HG02610 (cell line): ENCODE measurements at regions not wholly inside any gene's neighbourhood (a gene's known extent, or its start where the extent isn't known, plus 50 kb on each side); places are given as distances from the start of the nearest gene placed in this dataset.

Source experiments
- ATAC-seq: cut with Tn5 transposase; IDR thresholded peaks from one replicate; pipeline ENCODE4 v1.9.1; 2021; ENCODE audit warnings: mild to moderate bottlenecking, moderate library complexity; ENCODE audit not compliant: unreplicated experiment

DNA sequence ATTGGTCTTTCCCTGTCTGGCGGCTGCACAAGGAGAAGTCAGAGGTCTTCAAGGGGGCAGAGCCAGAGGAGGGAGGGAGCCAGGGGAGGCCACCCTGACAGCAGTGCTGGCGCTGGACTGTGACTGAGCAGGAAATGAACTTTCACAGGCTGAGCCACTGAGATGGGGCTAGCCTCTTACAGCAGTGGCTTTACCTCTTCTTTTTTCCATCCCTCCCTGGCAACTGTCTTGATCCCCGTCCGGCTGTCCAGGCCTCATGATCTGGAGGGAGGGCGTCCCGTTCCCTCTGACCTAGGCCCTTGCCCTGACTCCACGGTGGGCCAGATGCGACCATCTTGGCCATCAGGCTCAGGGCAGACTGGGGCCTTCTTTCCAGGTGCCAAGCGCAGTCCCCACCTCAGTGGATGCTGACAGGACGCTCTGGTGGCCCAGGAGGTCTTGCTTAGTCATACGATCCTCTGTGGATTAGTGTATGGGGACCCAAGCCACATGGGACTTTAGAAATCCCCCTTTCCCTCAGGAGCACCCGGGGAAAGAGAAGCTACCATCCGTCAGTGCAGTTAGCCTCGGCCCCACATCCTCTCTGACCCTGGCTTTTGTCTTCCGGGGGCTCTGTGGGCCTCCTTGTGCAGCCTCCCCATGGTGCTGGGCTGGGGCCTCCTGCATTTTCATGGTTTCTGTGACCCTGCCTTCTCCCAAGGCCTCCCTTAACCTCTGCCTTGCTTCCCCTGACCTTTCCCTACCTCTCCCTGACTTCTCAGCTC is 57.4 kb upstream of the CCDC167 start:
- ATAC-seq: peak; percentile 21

DNA sequence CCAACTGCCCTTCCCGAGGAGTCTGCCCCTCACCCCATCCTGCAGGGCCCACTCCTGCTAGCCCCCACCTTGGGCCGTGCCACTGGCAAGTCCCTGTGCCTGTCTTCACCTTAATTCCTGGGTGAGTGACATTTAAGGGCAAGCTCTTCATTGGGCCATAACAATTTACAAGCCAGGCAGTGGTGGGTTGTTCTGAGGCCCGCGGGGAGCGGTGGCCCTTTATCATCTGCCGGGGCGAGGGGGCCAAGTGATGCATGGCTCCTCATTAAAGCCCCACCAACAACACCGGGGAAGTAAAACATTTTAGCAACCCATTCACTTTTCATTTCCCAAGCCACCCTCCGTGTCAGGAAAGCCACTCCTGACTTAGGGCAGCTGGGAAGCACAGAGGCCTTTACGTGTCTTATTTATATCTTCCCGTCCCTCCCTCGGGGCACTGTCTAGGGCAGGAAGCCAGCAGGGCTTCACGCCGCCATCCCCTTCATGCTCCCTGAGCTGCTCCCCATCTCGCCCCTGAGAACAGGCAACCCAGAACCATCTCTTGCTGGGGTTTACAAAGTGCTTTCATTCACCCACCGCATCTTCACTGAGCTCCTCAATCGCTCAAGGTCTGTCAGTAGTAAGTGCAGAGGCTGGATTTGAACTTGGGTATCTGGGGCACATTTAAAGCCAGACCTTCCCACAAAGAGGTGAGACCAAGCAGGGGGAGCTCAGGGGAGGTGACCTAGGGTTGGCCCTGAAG is 55.5 kb upstream of the CCDC167 start:
- peak; percentile 4 for ATAC-seq

- no peak for ATAC-seq
Observed at GRCh38 chr6:37554480-37554819, 54.8 kb upstream of the CCDC167 start.

- no peak for ATAC-seq
Observed at GRCh38 chr6:37552267-37552666, 52.6 kb upstream of the CCDC167 start.

DNA sequence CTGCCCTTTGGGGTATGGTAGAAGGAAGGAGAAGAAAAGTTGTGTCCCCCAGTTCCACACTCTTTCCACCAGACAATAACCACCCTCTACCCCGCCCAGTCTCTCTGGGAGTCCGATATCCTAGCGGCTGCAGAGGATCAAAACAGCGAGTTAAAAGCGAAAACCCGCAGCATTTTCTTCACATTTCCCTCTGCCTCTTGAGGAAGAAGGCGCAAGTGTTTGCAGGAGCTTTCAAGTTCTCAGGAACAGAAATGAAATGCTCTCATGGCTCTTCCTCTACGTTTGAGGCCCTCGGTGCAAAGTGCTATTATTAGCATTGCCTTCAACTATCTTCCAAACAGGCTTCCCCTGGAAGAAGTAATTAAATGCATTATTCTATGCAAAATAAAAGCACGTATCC is 52.2 kb upstream of the CCDC167 start:
- no peak for ATAC-seq

GRCh38 chr6:37551446-37551845 is 51.8 kb upstream of the CCDC167 start:
- ATAC-seq: no peak

- ATAC-seq: no peak
Observed at GRCh38 chr6:37551002-37551401, 51.3 kb upstream of the CCDC167 start.

DNA sequence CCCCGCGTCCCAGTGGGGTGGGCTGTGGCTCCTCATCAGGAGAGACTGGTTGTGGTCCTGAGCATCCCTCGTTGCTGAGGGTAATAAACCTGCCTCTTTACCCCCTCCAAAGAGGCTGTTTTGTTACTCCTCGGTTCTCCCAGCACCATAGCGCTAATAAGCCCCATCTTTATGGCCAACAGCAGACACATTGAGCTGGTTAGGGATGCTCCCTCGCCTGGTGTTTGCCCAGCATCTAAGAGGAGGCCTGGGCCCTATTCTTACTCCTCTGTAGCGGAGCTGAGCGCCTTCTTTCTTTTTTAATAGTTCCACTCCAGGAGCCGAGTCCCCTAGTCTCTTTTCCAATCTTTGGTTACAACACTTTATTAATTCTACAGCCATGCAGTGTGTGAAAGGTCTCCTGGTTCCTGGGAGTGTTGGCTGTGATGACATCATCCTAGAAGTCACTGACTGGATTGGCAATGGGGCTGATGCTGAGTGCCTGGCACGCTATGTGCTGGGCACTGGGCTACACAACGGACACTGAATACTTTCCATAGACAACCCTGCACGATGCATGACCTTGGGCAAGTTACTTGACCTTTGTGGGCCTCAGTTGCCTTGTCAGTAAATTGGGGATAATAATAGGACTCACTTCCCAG is 50.6 kb upstream of the CCDC167 start:
- no peak for ATAC-seq

- ATAC-seq: no peak
Observed at GRCh38 chr6:37549558-37549957, 49.9 kb upstream of the CCDC167 start.
